ENCODE measurements at regions not wholly inside any gene's neighbourhood (a gene's known extent, or its start where the extent isn't known, plus 50 kb on each side); places are given as distances from the start of the nearest gene placed in this dataset.

DNA sequence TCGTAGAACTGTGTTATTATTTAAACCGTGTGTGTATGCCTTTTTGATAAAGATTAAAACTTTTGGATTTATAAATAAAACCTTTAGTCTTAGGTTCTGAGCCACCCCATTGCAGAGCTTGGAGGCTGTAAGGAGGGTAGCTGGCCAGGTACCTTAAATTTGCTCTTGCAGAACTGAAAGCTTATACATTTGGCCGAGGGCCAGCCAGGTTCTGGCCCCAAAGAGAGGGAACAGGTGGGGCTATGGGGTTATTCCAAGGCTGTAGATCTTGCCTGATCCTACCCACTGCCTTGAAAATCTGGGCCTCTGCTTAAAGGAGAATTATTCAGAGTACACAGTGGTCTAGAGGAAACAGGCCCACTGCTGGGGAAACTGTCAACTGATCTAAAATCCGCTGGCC, 59.6 kb downstream of the CAMK2N1 start:
- intact Hi-C loops (cut with DNase I; ENCODE audit: low total_unique reads): no loop called here
- 69 to 77% methylated on average over 4 of the region's 4 CpGs for WGBS, 2 donors
- H3K4me3 ChIP-seq (ENCODE audit: low read depth, poor library complexity, severe bottlenecking): no peak overlapping the region
- DNase-seq (ENCODE audit: low spot score in 2 of 2): peak in 1 of 2 donors; percentile 25
- TF ChIP-seq, protein P1, sequence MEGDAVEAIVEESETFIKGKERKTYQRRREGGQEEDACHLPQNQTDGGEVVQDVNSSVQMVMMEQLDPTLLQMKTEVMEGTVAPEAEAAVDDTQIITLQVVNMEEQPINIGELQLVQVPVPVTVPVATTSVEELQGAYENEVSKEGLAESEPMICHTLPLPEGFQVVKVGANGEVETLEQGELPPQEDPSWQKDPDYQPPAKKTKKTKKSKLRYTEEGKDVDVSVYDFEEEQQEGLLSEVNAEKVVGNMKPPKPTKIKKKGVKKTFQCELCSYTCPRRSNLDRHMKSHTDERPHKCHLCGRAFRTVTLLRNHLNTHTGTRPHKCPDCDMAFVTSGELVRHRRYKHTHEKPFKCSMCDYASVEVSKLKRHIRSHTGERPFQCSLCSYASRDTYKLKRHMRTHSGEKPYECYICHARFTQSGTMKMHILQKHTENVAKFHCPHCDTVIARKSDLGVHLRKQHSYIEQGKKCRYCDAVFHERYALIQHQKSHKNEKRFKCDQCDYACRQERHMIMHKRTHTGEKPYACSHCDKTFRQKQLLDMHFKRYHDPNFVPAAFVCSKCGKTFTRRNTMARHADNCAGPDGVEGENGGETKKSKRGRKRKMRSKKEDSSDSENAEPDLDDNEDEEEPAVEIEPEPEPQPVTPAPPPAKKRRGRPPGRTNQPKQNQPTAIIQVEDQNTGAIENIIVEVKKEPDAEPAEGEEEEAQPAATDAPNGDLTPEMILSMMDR (IDR thresholded peaks at IDR 0.05): no peak

GRCh38 chr1:20425622-20426021, 60.4 kb downstream of the CAMK2N1 start:
- intact Hi-C loops (cut with DNase I; ENCODE audit: low total_unique reads): no loop called here
- no peak for TF ChIP-seq POLR2A (IDR thresholded peaks at IDR 0.05)
- TF ChIP-seq, protein P1 (IDR thresholded peaks at IDR 0.05): no peak
- no peak for DNase-seq (ENCODE audit: low spot score in 2 of 2)
- WGBS, 2 donors: 42 to 57% methylated on average over 2 of the region's 2 CpGs
- no peak overlapping the region for H3K4me3 ChIP-seq (ENCODE audit: low read depth, poor library complexity, severe bottlenecking)

- DNase-seq (ENCODE audit: low spot score in 2 of 2): no peak
- 86 to 92% methylated on average over 3 of the region's 3 CpGs for WGBS, 2 donors
- TF ChIP-seq, protein P1 (IDR thresholded peaks at IDR 0.05): no peak
- no peak for TF ChIP-seq POLR2A (IDR thresholded peaks at IDR 0.05)
- no peak overlapping the region for H3K4me3 ChIP-seq (ENCODE audit: low read depth, poor library complexity, severe bottlenecking)
- intact Hi-C loops (cut with DNase I; ENCODE audit: low total_unique reads): no loop called here
Measured at GRCh38 chr1:20423169-20423795, 62.7 kb downstream of the CAMK2N1 start.

DNA sequence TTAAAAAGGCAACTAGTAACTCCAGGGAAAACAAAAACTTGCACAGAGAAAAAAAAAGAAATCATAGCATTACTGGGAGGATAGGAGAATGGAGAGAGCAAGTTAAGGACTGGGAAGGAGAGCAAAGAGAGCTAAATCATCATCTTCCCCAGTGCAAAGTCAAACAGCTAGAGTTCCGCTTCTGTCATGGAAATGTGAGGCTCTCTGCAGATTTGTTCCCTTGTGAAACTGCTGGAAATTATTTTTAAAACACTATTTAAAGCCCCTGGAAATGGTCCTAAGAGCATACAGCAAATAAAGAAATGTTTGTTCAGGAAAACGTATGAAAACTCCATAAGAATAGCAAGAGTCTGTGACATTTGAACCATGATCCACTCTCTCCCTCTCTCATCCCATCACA, 64.6 kb downstream of the CAMK2N1 start:
- TF ChIP-seq POLR2A (IDR thresholded peaks at IDR 0.05): no peak
- TF ChIP-seq, protein P1 (IDR thresholded peaks at IDR 0.05): no peak
- H3K4me3 ChIP-seq (ENCODE audit: low read depth, poor library complexity, severe bottlenecking): no peak overlapping the region
- intact Hi-C loops (cut with DNase I; ENCODE audit: low total_unique reads): no loop called here
- 66 to 71% methylated on average over 2 of the region's 2 CpGs for WGBS, 2 donors
- DNase-seq (ENCODE audit: low spot score in 2 of 2): no peak

- DNase-seq (ENCODE audit: low spot score in 2 of 2): peak in 1 of 2 donors; percentile 70
- TF ChIP-seq, protein P1 (IDR thresholded peaks at IDR 0.05): no peak
- no peak overlapping the region for H3K4me3 ChIP-seq (ENCODE audit: low read depth, poor library complexity, severe bottlenecking)
- intact Hi-C loops (cut with DNase I; ENCODE audit: low total_unique reads): no loop called here
- WGBS, 2 donors: 87 to 90% methylated on average over 8 of the region's 8 CpGs
Measured at GRCh38 chr1:20417581-20417980, 68.4 kb downstream of the CAMK2N1 start.

GRCh38 chr1:20416706-20417105, 69.3 kb downstream of the CAMK2N1 start:
- WGBS, 2 donors: 88 to 98% methylated on average over 3 of the region's 3 CpGs
- intact Hi-C loops (cut with DNase I; ENCODE audit: low total_unique reads): no loop called here
- TF ChIP-seq, protein P1 (IDR thresholded peaks at IDR 0.05): no peak
- no peak for TF ChIP-seq POLR2A (IDR thresholded peaks at IDR 0.05)
- peak in 1 of 2 donors; percentile 59 for DNase-seq (ENCODE audit: low spot score in 2 of 2)
- H3K4me3 ChIP-seq (ENCODE audit: low read depth, poor library complexity, severe bottlenecking): no peak overlapping the region
